Fibroblast of pulmonary artery (primary cell): ENCODE measurements at regions not wholly inside any gene's neighbourhood (a gene's known extent, or its start where the extent isn't known, plus 50 kb on each side); places are given as distances from the start of the nearest gene placed in this dataset.

Experiments used
- DNase-seq: peaks from one replicate; pipeline ENCODE4 v3.0.0-alpha.2; 2010; ENCODE audit warnings: low read depth
- H3K4me3 ChIP-seq: replicated peaks from 2 replicates; pipeline ENCODE4 v1.5.1; 2011; ENCODE audit warnings: low read depth, mild to moderate bottlenecking, control low read depth, low read length, moderate library complexity
- TF ChIP-seq, protein P1 (sequence below): IDR thresholded peaks from 2 replicates; pipeline ENCODE4 v1.5.1; 2011; ENCODE audit warnings: mild to moderate bottlenecking, control low read depth, low read length, inconsistent platforms; ENCODE audit errors: missing control alignments

DNA sequence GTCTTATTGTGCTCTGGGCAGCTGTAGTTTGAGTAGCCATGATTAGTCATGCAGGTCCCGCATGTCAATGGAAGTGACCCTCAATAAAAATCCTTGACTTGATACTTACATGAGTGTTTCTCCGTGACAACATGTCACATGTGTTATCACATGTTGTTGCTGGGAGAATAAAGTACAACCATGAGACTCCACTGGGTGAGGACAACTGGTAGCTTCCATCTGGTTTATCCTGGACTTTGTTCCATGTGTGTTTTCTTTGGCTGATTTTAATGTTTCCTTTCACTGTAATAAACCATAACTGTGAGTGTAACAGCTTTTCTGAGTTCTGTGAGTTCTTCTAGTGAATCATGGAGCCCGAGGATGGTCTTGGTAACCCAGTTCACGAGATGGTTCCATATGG is 63.1 kb upstream of the NDN start:
- no peak for DNase-seq
- TF ChIP-seq, protein P1, sequence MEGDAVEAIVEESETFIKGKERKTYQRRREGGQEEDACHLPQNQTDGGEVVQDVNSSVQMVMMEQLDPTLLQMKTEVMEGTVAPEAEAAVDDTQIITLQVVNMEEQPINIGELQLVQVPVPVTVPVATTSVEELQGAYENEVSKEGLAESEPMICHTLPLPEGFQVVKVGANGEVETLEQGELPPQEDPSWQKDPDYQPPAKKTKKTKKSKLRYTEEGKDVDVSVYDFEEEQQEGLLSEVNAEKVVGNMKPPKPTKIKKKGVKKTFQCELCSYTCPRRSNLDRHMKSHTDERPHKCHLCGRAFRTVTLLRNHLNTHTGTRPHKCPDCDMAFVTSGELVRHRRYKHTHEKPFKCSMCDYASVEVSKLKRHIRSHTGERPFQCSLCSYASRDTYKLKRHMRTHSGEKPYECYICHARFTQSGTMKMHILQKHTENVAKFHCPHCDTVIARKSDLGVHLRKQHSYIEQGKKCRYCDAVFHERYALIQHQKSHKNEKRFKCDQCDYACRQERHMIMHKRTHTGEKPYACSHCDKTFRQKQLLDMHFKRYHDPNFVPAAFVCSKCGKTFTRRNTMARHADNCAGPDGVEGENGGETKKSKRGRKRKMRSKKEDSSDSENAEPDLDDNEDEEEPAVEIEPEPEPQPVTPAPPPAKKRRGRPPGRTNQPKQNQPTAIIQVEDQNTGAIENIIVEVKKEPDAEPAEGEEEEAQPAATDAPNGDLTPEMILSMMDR = no peak

DNA sequence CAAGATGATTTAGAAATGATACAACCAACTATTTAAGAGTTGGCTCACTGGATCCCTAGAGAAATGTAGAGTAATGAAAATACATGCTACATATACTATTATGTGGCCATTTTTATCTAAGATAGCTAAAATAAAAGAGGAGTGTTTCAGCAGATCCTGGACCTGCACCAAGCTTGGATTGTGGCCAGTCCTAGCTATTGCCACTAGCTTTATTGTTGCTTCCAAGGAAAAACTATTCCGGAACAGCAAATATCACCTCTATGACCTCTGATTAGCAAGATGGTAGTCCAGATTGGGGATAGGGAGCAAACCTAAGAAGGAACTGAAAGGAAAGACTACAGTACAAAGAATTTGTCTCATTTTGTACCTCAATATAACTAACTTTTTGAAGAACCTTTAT is 63.7 kb upstream of the NDN start:
- DNase-seq = no peak
- TF ChIP-seq, protein P1 = no peak

More for the DNA sequence above, 63.1 kb upstream of the NDN start:
- H3K4me3 ChIP-seq = no peak overlapping the region

DNA sequence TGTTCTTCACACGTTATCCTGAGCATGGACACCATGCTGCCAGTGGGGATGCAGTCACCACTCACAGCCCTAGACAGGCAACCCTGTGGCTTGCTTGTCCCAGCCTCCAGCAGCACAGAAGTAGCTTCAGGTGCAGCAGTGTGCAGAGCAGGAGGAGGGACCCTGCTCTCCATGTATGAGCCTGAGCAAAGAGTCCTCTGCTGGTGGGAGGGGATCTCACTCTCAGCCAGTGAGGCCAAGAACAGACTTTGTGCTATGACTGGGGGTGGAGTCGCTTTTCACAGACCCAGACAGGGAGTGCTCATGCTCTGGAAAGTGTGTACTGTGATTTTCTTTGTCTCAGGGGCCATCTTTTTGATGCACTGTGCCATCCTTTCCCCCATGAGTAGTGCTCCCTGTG is 66.1 kb upstream of the NDN start:
- TF ChIP-seq, protein P1 = no peak
- DNase-seq = no peak
- H3K4me3 ChIP-seq = no peak overlapping the region

More for the DNA sequence above, 63.7 kb upstream of the NDN start:
- H3K4me3 ChIP-seq = no peak overlapping the region

DNA sequence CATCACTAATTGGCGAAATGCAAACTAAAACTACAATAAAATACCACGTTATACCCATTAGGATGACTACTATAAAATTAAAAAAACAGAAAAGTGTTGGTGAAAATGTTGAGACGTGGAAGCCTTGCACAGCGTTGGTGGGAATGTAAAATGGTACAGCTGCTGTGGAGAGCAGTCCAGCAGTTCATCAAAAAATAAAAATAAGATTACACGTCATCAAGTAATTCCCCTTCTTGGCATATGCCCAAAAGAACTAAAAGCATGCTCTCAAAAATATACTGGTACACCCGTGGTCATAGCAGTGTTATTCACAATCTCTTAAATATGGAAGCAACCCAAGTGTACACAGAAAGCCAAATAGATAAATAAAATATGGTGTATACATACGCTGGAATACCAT is 71.8 kb upstream of the NDN start:
- TF ChIP-seq, protein P1 = no peak
- no peak overlapping the region for H3K4me3 ChIP-seq
- DNase-seq = no peak

DNA sequence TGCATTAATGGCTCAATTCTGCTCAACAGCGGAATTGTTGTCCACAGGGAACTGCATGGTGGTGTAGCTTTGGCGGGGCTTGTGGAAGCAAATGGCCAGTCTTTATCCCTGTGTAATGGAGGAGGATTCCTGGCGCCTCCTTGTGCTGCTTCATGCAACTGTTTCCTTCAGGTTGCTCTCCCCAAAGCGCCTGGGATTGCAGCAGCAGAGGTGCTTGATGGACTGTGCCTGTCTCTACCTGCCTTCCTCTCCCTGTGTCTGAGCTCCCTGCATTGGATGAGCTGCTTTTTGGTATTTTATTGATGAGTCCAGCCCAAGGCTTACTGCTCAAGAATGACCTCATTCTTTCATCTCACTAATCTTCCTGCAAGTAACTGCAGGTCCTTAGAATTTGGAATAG is 72.9 kb upstream of the NDN start:
- TF ChIP-seq, protein P1 = no peak
- DNase-seq = no peak

DNA sequence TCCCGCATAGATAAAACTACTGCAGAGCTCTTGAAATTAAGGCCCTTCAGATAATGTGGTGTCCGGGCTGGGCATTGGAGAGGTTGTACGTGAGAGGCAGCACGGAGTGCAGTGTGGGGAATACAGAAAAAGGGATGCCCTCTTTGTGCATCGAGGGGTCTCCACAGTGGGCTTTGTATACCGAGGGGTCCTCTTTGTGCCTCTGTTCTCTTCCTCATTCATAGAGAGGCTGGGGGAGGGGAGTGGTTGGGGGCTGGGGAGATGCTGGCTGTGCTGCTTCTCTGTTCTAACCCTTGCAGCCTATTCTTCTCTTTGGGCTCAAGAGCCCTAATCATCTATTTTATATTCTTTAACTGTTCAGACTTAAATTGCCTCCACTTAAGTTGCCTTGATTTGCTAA is 74.3 kb upstream of the NDN start:
- no peak for DNase-seq
- TF ChIP-seq, protein P1 = no peak
- H3K4me3 ChIP-seq = no peak overlapping the region

More for the DNA sequence above, 72.9 kb upstream of the NDN start:
- no peak overlapping the region for H3K4me3 ChIP-seq

DNA sequence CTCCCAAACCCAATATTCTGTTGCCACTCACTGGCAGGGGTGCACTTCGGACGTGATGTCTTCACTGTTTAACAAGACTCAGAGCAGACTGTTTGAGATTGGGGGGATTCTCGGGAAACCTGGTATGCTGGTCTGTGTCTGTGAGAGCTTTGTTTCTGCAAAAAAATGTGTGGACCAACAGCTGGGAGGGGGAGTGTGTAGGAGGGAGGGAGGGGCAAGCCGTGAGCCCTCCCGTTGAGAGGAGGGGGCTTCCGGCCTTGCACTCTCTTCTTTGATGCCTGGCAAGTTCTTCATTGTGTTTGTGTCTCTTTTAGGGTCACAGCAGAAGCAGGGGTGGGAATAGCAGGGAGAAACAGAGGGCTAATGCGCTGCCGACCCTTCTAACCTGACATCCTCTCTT is 74.9 kb upstream of the NDN start:
- H3K4me3 ChIP-seq = no peak overlapping the region
- no peak for DNase-seq
- TF ChIP-seq, protein P1 = no peak
